PFSK-1 (cell line): ENCODE measurements at regions not wholly inside any gene's neighbourhood (a gene's known extent, or its start where the extent isn't known, plus 50 kb on each side); places are given as distances from the start of the nearest gene placed in this dataset.

Experiments used
- FOXP2 ChIP-seq: optimal IDR thresholded peaks from 2 replicates; pipeline ENCODE3; 2011; ENCODE audit warnings: borderline replicate concordance, control low read depth, inconsistent platforms; ENCODE audit not compliant: insufficient read depth; ENCODE audit errors: extremely low read length, extremely low read depth
- POLR2AphosphoS5 ChIP-seq: IDR thresholded peaks from 2 replicates; pipeline ENCODE4 v1.6.1; 2012; ENCODE audit warnings: low read depth, mild to moderate bottlenecking, control low read depth, low read length, moderate library complexity
- REST ChIP-seq, 2 experiments: IDR thresholded peaks; 2 replicates each; pipeline versions ENCODE4 v1.6.1 to v1.8.0; 2011 to 2012; ENCODE audit warnings: low read depth in 2 of 2, low read length in 2 of 2, control low read depth in 1 of 2, inconsistent platforms in 1 of 2, mild to moderate bottlenecking in 1 of 2, moderate library complexity in 1 of 2; ENCODE audit not compliant: insufficient read depth in 1 of 2
- SIN3A ChIP-seq: IDR thresholded peaks from 2 replicates; pipeline ENCODE4 v1.6.1; 2012; ENCODE audit warnings: mild to moderate bottlenecking, low read length, moderate library complexity, borderline replicate concordance; ENCODE audit not compliant: insufficient read depth
- TAF1 ChIP-seq: IDR thresholded peaks from 2 replicates; pipeline ENCODE4 v1.6.1; 2012; ENCODE audit warnings: low read length, control low read depth, borderline replicate concordance; ENCODE audit not compliant: insufficient read depth

- TF ChIP-seq FOXP2 (no peak), POLR2AphosphoS5 (no peak), TAF1 (no peak), SIN3A (no peak), REST (IDR thresholded peaks at IDR 0.05; ENCODE audit: insufficient read depth in 1 of 2, low read depth in 2 of 2, low read length in 2 of 2) (no peak)
These were observed 107.2 kb upstream of the HTR2A start for GRCh38 chr13:47004027-47004426.

GRCh38 chr13:47000165-47000564 lies 103.3 kb upstream of the HTR2A start:
- no peak for TF ChIP-seq REST (IDR thresholded peaks at IDR 0.05; ENCODE audit: insufficient read depth in 1 of 2, low read depth in 2 of 2, low read length in 2 of 2)
- no peak for TF ChIP-seq SIN3A
- TF ChIP-seq FOXP2, result no peak
- TF ChIP-seq POLR2AphosphoS5, result no peak
- TF ChIP-seq TAF1, result no peak

GRCh38 chr13:46996316-46997030 lies 99.6 kb upstream of the HTR2A start:
- TF ChIP-seq SIN3A (no peak), REST (IDR thresholded peaks at IDR 0.05; ENCODE audit: insufficient read depth in 1 of 2, low read depth in 2 of 2, low read length in 2 of 2) (no peak)

- TF ChIP-seq SIN3A (no peak), TAF1 (no peak), REST (IDR thresholded peaks at IDR 0.05; ENCODE audit: insufficient read depth in 1 of 2, low read depth in 2 of 2, low read length in 2 of 2) (no peak), POLR2AphosphoS5 (no peak), FOXP2 (no peak)
These were observed 99.0 kb upstream of the HTR2A start for GRCh38 chr13:46995874-46996273.

- TF ChIP-seq POLR2AphosphoS5 (no peak), TAF1 (no peak), REST (IDR thresholded peaks at IDR 0.05; ENCODE audit: insufficient read depth in 1 of 2, low read depth in 2 of 2, low read length in 2 of 2) (no peak), FOXP2 (no peak), SIN3A (no peak)
These were observed 97.6 kb upstream of the HTR2A start for GRCh38 chr13:46994492-46994891.
